Gastroesophageal sphincter (tissue), 4 donors: ENCODE measurements at regions not wholly inside any gene's neighbourhood (a gene's known extent, or its start where the extent isn't known, plus 50 kb on each side); places are given as distances from the start of the nearest gene placed in this dataset.

ENCODE experiments used
- ATAC-seq: fragments of 150-250 bp; one replicate; pipeline ENCODE4 v1.9.1; 2016; ENCODE audit warnings: mild to moderate bottlenecking, moderate library complexity
- H3K27ac ChIP-seq, 4 donors: fragments of 200-600 bp; sonication (generic) in 3 of 4; 1 replicate in 3 of 4; 2 replicates in 1 of 4; pipeline ENCODE4 v1.5.1; 2016 to 2019
- H3K27me3 ChIP-seq: fragments of 200-600 bp; sonication (generic); one replicate; pipeline ENCODE4 v1.5.1; 2019
- H3K36me3 ChIP-seq, 2 donors: fragments of 200-600 bp; sonication (generic); one replicate each; pipeline ENCODE4 v1.5.1; 2019; ENCODE audit warnings: control low read depth in 1 of 2
- H3K4me1 ChIP-seq, 3 donors: fragments of 200-600 bp; sonication (generic); 1 replicate in 2 of 3; 2 replicates in 1 of 3; pipeline ENCODE4 v1.5.1; 2016 to 2019; ENCODE audit warnings: control low read depth in 2 of 3
- H3K4me3 ChIP-seq, 2 donors: fragments of 200-600 bp; sonication (generic); one replicate each; pipeline ENCODE4 v1.5.1; 2019; ENCODE audit warnings: mild to moderate bottlenecking in 1 of 2, moderate library complexity in 1 of 2
- H3K9me3 ChIP-seq, 3 donors: fragments of 200-600 bp; sonication (generic); one replicate each; pipeline ENCODE4 v1.5.1; 2017 to 2019; ENCODE audit warnings: control low read depth in 2 of 3
- EP300 ChIP-seq: sonication (generic); formaldehyde crosslinking; IDR thresholded peaks from one replicate; pipeline ENCODE4 v1.6.1; 2017; ENCODE audit warnings: antibody characterized with exemption, mild to moderate bottlenecking
- POLR2A ChIP-seq, 2 donors: fragments of 450-650 bp; IDR thresholded peaks; one replicate each; pipeline ENCODE4 v1.6.1; 2017; ENCODE audit warnings: antibody characterized with exemption in 2 of 2, mild to moderate bottlenecking in 2 of 2, moderate library complexity in 1 of 2
- POLR2AphosphoS5 ChIP-seq: sonication (generic); formaldehyde crosslinking; IDR thresholded peaks from one replicate; pipeline ENCODE4 v1.6.1; 2017; ENCODE audit warnings: antibody characterized with exemption
- WGBS, 2 donors: methylation state at CpG; one replicate each; pipeline ENCODE4 v1.1.5; 2018; ENCODE audit warnings: low coverage in 1 of 2; 5-methylcytosine and 5-hydroxymethylcytosine counted together
- TF ChIP-seq, protein P1 (sequence below), 4 experiments: fragments of 200-600 bp in 2 of 4; fragments of 450-650 bp in 2 of 4; sonication (generic) in 1 of 4; IDR thresholded peaks; one replicate each; pipeline ENCODE4 v1.5.1; 2017 to 2019; ENCODE audit warnings: antibody characterized with exemption in 4 of 4, mild to moderate bottlenecking in 2 of 4, moderate library complexity in 2 of 4

- H3K27ac ChIP-seq, result no peak overlapping the region
- H3K4me3 ChIP-seq, result no peak overlapping the region
- H3K27me3 ChIP-seq, result no peaks in the 10 kb centered on the region
- H3K36me3 ChIP-seq, result no peaks in the 10 kb centered on the region
- ATAC-seq, result no peak
- no peaks in the 10 kb centered on the region for H3K4me1 ChIP-seq
- TF ChIP-seq EP300 (no peak), POLR2AphosphoS5 (no peak), POLR2A (IDR thresholded peaks at IDR 0.05) (no peak)
- TF ChIP-seq, protein P1, sequence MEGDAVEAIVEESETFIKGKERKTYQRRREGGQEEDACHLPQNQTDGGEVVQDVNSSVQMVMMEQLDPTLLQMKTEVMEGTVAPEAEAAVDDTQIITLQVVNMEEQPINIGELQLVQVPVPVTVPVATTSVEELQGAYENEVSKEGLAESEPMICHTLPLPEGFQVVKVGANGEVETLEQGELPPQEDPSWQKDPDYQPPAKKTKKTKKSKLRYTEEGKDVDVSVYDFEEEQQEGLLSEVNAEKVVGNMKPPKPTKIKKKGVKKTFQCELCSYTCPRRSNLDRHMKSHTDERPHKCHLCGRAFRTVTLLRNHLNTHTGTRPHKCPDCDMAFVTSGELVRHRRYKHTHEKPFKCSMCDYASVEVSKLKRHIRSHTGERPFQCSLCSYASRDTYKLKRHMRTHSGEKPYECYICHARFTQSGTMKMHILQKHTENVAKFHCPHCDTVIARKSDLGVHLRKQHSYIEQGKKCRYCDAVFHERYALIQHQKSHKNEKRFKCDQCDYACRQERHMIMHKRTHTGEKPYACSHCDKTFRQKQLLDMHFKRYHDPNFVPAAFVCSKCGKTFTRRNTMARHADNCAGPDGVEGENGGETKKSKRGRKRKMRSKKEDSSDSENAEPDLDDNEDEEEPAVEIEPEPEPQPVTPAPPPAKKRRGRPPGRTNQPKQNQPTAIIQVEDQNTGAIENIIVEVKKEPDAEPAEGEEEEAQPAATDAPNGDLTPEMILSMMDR (IDR thresholded peaks at IDR 0.05), result no peak
- WGBS, 2 donors, result 86 to 89% methylated on average over 1 to 3 of the region's 5 CpGs
- no peaks in the 10 kb centered on the region for H3K9me3 ChIP-seq
Observed at GRCh38 chr11:39120890-39121289, 2338.6 kb downstream of the LRRC4C start.

DNA sequence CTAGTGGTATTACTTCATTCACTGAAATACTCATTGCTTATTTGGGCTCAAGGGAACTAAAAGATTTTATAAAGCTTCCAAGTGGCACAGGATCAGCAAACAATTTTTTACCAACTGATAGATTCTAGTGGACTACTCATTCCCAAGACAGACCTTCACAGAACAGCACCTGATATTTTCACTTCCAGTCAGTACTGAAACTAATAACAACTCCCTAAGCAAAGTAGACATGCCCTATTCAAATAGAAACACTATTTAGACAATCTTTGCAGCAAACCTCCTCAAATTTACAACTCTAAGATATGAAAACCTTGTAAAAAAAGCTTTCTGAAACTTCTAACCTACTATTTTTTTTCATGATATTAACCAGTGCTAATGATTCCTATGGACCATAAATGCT is 2345.8 kb downstream of the LRRC4C start:
- H3K9me3 ChIP-seq, result no peaks in the 10 kb centered on the region
- H3K27me3 ChIP-seq, result no peaks in the 10 kb centered on the region
- H3K27ac ChIP-seq, result no peak overlapping the region
- no peak for ATAC-seq
- no peaks in the 10 kb centered on the region for H3K36me3 ChIP-seq
- H3K4me3 ChIP-seq, result no peak overlapping the region
- H3K4me1 ChIP-seq, result no peaks in the 10 kb centered on the region
- TF ChIP-seq POLR2AphosphoS5, result no peak
- TF ChIP-seq, protein P1 (IDR thresholded peaks at IDR 0.05), result no peak

DNA sequence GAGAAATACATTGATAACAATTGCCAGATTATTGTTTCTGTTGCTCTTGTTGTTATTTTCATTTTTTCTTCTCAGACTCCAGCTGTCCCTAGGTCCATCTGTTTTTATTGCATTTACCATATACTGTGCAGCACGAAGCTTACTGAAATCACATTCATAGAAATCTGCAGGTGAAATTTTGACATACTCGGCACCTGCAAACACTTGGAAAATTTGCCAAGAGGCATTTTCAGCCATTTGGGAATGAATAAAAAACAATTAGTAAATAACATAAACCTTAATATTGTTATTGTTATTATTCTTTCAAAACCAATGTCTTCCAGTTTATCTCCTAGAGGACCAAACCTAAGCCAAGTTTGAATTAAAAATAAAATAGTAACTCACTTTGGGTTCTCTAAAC is 2357.2 kb downstream of the LRRC4C start:
- Histone ChIP-seq H3K4me1 (no peaks in the 10 kb centered on the region), H3K27me3 (no peaks in the 10 kb centered on the region), H3K36me3 (no peaks in the 10 kb centered on the region), H3K4me3 (no peak overlapping the region), H3K9me3 (peaks cover 0 to 15% (median 0%) of the 10 kb centered on the region in 3 donors), H3K27ac (no peak overlapping the region)
- ATAC-seq, result no peak
- no peak for TF ChIP-seq EP300
- 81 to 88% methylated on average over 2 of the region's 2 CpGs for WGBS, 2 donors

GRCh38 chr11:39078465-39078864 is 2381.0 kb downstream of the LRRC4C start:
- peaks cover 0 to 7% (median 0%) of the 10 kb centered on the region in 3 donors for H3K9me3 ChIP-seq

DNA sequence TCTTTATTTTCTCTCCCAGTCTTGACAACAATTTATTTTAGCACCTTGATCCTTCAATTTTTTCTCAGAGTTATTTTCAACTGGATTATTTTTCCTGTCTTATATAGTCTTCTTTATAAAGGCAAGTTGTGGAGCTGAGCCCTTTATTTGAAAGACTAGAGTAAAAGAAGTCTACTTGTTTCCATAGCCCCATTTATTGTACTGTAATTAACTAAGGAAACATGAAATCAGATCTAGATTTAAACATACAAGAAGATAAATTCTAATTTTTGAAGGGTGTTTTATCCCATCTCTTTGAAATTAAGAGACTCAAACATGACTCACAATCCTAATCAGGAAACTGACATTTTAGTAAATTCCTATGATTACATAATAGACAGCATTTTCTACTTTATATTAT is 2421.8 kb downstream of the LRRC4C start:
- Histone ChIP-seq H3K27ac (no peak overlapping the region), H3K4me3 (no peak overlapping the region), H3K4me1 (no peaks in the 10 kb centered on the region), H3K36me3 (no peaks in the 10 kb centered on the region), H3K9me3 (no peaks in the 10 kb centered on the region), H3K27me3 (no peaks in the 10 kb centered on the region)
- TF ChIP-seq EP300 (no peak), POLR2AphosphoS5 (no peak), POLR2A (IDR thresholded peaks at IDR 0.05) (no peak)
- TF ChIP-seq, protein P1 (IDR thresholded peaks at IDR 0.05), result no peak
- ATAC-seq, result no peak

More at GRCh38 chr11:39078465-39078864, 2381.0 kb downstream of the LRRC4C start:
- no peaks in the 10 kb centered on the region for H3K27me3 ChIP-seq
- H3K27ac ChIP-seq, result no peak overlapping the region
- no peak for ATAC-seq
- no peak overlapping the region for H3K4me3 ChIP-seq
- WGBS, 2 donors, result 47 to 87% methylated on average over 2 to 3 of the region's 13 CpGs
- no peaks in the 10 kb centered on the region for H3K4me1 ChIP-seq
- no peak for TF ChIP-seq POLR2AphosphoS5
- no peak for TF ChIP-seq EP300
- no peak for TF ChIP-seq POLR2A (IDR thresholded peaks at IDR 0.05)
- TF ChIP-seq, protein P1 (IDR thresholded peaks at IDR 0.05), result no peak
- no peaks in the 10 kb centered on the region for H3K36me3 ChIP-seq

- H3K9me3 ChIP-seq, result no peaks in the 10 kb centered on the region
- 58 to 100% methylated on average over 1 of the region's 1 CpG for WGBS, 2 donors
Observed at GRCh38 chr11:39036021-39036420, 2423.4 kb downstream of the LRRC4C start.

More at GRCh38 chr11:39036021-39036420, 2423.4 kb downstream of the LRRC4C start:
- no peaks in the 10 kb centered on the region for H3K4me1 ChIP-seq
- H3K4me3 ChIP-seq, result no peak overlapping the region
- no peak overlapping the region for H3K27ac ChIP-seq
- H3K36me3 ChIP-seq, result no peaks in the 10 kb centered on the region
- TF ChIP-seq, protein P1 (IDR thresholded peaks at IDR 0.05), result no peak
- TF ChIP-seq EP300 (no peak), POLR2A (IDR thresholded peaks at IDR 0.05) (no peak), POLR2AphosphoS5 (no peak)
- no peak for ATAC-seq
- no peaks in the 10 kb centered on the region for H3K27me3 ChIP-seq
